ENCODE measurements at regions not wholly inside any gene's neighbourhood (a gene's known extent, or its start where the extent isn't known, plus 50 kb on each side); places are given as distances from the start of the nearest gene placed in this dataset.

GRCh38 chr4:116512552-116512951, 572.8 kb downstream of the TRAM1L1 start:
- Histone ChIP-seq H3K9me3 (ENCODE audit: control insufficient read depth, insufficient read depth, low read depth, low read length) (no peaks in the 10 kb centered on the region), H3K27me3 (ENCODE audit: control insufficient read depth, insufficient read depth, low read length) (no peaks in the 10 kb centered on the region), H3K4me1 (ENCODE audit: control insufficient read depth, extremely low read depth, insufficient read depth, low read length) (no peaks in the 10 kb centered on the region), H2AFZ (ENCODE audit: low read length) (no peak overlapping the region), H3K27ac (ENCODE audit: insufficient read depth, low read length) (no peak overlapping the region), H3K4me2 (ENCODE audit: extremely low read depth, insufficient read depth, low read length) (no peak overlapping the region), H3K9ac (ENCODE audit: insufficient read depth, low read length) (no peak overlapping the region), H4K20me1 (ENCODE audit: control insufficient read depth, extremely low read depth, insufficient read depth, low read length) (no peaks in the 10 kb centered on the region), H3K4me3 (replicated peaks in 1 of 4; ENCODE audit: control extremely low read depth in 1 of 4, insufficient read depth in 1 of 4, low read depth in 3 of 4, low read length in 4 of 4) (no peak overlapping the region), H3K79me2 (ENCODE audit: control insufficient read depth, insufficient read depth, low read length) (no peaks in the 10 kb centered on the region), H3K36me3 (ENCODE audit: control insufficient read depth, insufficient read depth, low read length) (no peaks in the 10 kb centered on the region)
- TF ChIP-seq CTCF (conservative IDR thresholded peaks at IDR 0.05 in 1 of 2, IDR thresholded peaks at IDR 0.05 in 1 of 2; ENCODE audit: low read depth in 1 of 2, low read length in 2 of 2): no peak
- no peak for TF ChIP-seq EZH2 (IDR thresholded peaks at IDR 0.05; ENCODE audit: low read length, missing control alignments)
- no peak for DNase-seq (ENCODE audit: low read depth in 2 of 2)

GRCh38 chr4:116501954-116502353, 583.4 kb downstream of the TRAM1L1 start:
- Histone ChIP-seq H3K79me2 (ENCODE audit: control insufficient read depth, insufficient read depth, low read length) (no peaks in the 10 kb centered on the region), H3K4me3 (replicated peaks in 1 of 4; ENCODE audit: control extremely low read depth in 1 of 4, insufficient read depth in 1 of 4, low read depth in 3 of 4, low read length in 4 of 4) (no peak overlapping the region), H3K4me1 (ENCODE audit: control insufficient read depth, extremely low read depth, insufficient read depth, low read length) (no peaks in the 10 kb centered on the region), H3K9me3 (ENCODE audit: control insufficient read depth, insufficient read depth, low read depth, low read length) (no peaks in the 10 kb centered on the region), H3K36me3 (ENCODE audit: control insufficient read depth, insufficient read depth, low read length) (no peaks in the 10 kb centered on the region), H3K27ac (ENCODE audit: insufficient read depth, low read length) (no peak overlapping the region), H3K9ac (ENCODE audit: insufficient read depth, low read length) (no peak overlapping the region), H3K4me2 (ENCODE audit: extremely low read depth, insufficient read depth, low read length) (no peak overlapping the region), H2AFZ (ENCODE audit: low read length) (no peak overlapping the region), H3K27me3 (ENCODE audit: control insufficient read depth, insufficient read depth, low read length) (no peaks in the 10 kb centered on the region), H4K20me1 (ENCODE audit: control insufficient read depth, extremely low read depth, insufficient read depth, low read length) (no peaks in the 10 kb centered on the region)
- TF ChIP-seq EZH2 (IDR thresholded peaks at IDR 0.05; ENCODE audit: low read length, missing control alignments) (no peak), CTCF (conservative IDR thresholded peaks at IDR 0.05 in 1 of 2, IDR thresholded peaks at IDR 0.05 in 1 of 2; ENCODE audit: low read depth in 1 of 2, low read length in 2 of 2) (no peak)
- no peak for DNase-seq (ENCODE audit: low read depth in 2 of 2)

GRCh38 chr4:116500225-116500624, 585.2 kb downstream of the TRAM1L1 start:
- Histone ChIP-seq H4K20me1 (ENCODE audit: control insufficient read depth, extremely low read depth, insufficient read depth, low read length) (no peaks in the 10 kb centered on the region), H3K27me3 (ENCODE audit: control insufficient read depth, insufficient read depth, low read length) (no peaks in the 10 kb centered on the region), H3K36me3 (ENCODE audit: control insufficient read depth, insufficient read depth, low read length) (no peaks in the 10 kb centered on the region), H3K9ac (ENCODE audit: insufficient read depth, low read length) (no peak overlapping the region), H3K4me3 (replicated peaks in 1 of 4; ENCODE audit: control extremely low read depth in 1 of 4, insufficient read depth in 1 of 4, low read depth in 3 of 4, low read length in 4 of 4) (no peak overlapping the region), H3K4me1 (ENCODE audit: control insufficient read depth, extremely low read depth, insufficient read depth, low read length) (no peaks in the 10 kb centered on the region), H2AFZ (ENCODE audit: low read length) (no peak overlapping the region), H3K9me3 (ENCODE audit: control insufficient read depth, insufficient read depth, low read depth, low read length) (no peaks in the 10 kb centered on the region), H3K27ac (ENCODE audit: insufficient read depth, low read length) (no peak overlapping the region), H3K4me2 (ENCODE audit: extremely low read depth, insufficient read depth, low read length) (no peak overlapping the region), H3K79me2 (ENCODE audit: control insufficient read depth, insufficient read depth, low read length) (no peaks in the 10 kb centered on the region)
- DNase-seq (ENCODE audit: low read depth in 2 of 2): no peak
- no peak for TF ChIP-seq CTCF (conservative IDR thresholded peaks at IDR 0.05 in 1 of 2, IDR thresholded peaks at IDR 0.05 in 1 of 2; ENCODE audit: low read depth in 1 of 2, low read length in 2 of 2)
- TF ChIP-seq EZH2 (IDR thresholded peaks at IDR 0.05; ENCODE audit: low read length, missing control alignments): no peak
